HG03066 (cell line): ENCODE measurements at regions not wholly inside any gene's neighbourhood (a gene's known extent, or its start where the extent isn't known, plus 50 kb on each side); places are given as distances from the start of the nearest gene placed in this dataset.
A peak's percentile ranks its signal among the peaks of the same experiment; 100 is the strongest.
"Not testable (repeated sequence)": the region's sequence is repeated elsewhere in the genome, so short reads cannot be mapped to it uniquely, and the experiment has no call there.

Experiments
- ATAC-seq: cut with Tn5 transposase; IDR thresholded peaks from one replicate; pipeline ENCODE4 v1.9.1; 2021; ENCODE audit warnings: low read depth; ENCODE audit not compliant: unreplicated experiment

- no peak for ATAC-seq
These were observed 971.6 kb downstream of the ZPLD1 start for GRCh38 chr3:103406320-103406850.

- no peak for ATAC-seq
These were observed 975.4 kb downstream of the ZPLD1 start for GRCh38 chr3:103410231-103410630.

- ATAC-seq, result no peak
These were observed 986.6 kb downstream of the ZPLD1 start for GRCh38 chr3:103421460-103421859.

- ATAC-seq, result no peak
These were observed 1003.1 kb downstream of the ZPLD1 start for GRCh38 chr3:103437883-103438282.

- ATAC-seq, result peak; percentile 74
These were observed 1005.9 kb downstream of the ZPLD1 start for GRCh38 chr3:103440539-103441203.

GRCh38 chr3:103446953-103447629 lies 1012.3 kb downstream of the ZPLD1 start:
- ATAC-seq, result no peak

GRCh38 chr3:103453152-103453551 lies 1018.3 kb downstream of the ZPLD1 start:
- ATAC-seq, result no peak

- no peak for ATAC-seq
These were observed 1025.0 kb downstream of the ZPLD1 start for GRCh38 chr3:103459815-103460214.

- ATAC-seq, result no peak
These were observed 1035.7 kb downstream of the ZPLD1 start for GRCh38 chr3:103470498-103470897.

- no peak for ATAC-seq
These were observed 1059.2 kb downstream of the ZPLD1 start for GRCh38 chr3:103494011-103494410.

- no peak for ATAC-seq
These were observed 1059.7 kb downstream of the ZPLD1 start for GRCh38 chr3:103494512-103494911.

GRCh38 chr3:103495186-103495585 lies 1060.4 kb downstream of the ZPLD1 start:
- no peak for ATAC-seq

GRCh38 chr3:103499132-103499900 lies 1064.5 kb downstream of the ZPLD1 start:
- no peak for ATAC-seq

- ATAC-seq, result no peak
These were observed 1065.2 kb downstream of the ZPLD1 start for GRCh38 chr3:103499967-103500366.

GRCh38 chr3:103510760-103511159 lies 1075.9 kb downstream of the ZPLD1 start:
- no peak for ATAC-seq

GRCh38 chr3:103511891-103512290 lies 1077.1 kb downstream of the ZPLD1 start:
- ATAC-seq, result no peak

- ATAC-seq, result no peak
These were observed 1077.8 kb downstream of the ZPLD1 start for GRCh38 chr3:103512595-103512994.

- no peak for ATAC-seq
These were observed 1078.2 kb downstream of the ZPLD1 start for GRCh38 chr3:103513003-103513402.

- no peak for ATAC-seq
These were observed 1080.3 kb downstream of the ZPLD1 start for GRCh38 chr3:103515116-103515515.

GRCh38 chr3:103516950-103517349 lies 1082.1 kb downstream of the ZPLD1 start:
- ATAC-seq, result no peak

- ATAC-seq, result not testable (repeated sequence)
These were observed 1096.5 kb downstream of the ZPLD1 start for GRCh38 chr3:103531327-103531726.
